ENCODE measurements at regions not wholly inside any gene's neighbourhood (a gene's known extent, or its start where the extent isn't known, plus 50 kb on each side); places are given as distances from the start of the nearest gene placed in this dataset.

DNA sequence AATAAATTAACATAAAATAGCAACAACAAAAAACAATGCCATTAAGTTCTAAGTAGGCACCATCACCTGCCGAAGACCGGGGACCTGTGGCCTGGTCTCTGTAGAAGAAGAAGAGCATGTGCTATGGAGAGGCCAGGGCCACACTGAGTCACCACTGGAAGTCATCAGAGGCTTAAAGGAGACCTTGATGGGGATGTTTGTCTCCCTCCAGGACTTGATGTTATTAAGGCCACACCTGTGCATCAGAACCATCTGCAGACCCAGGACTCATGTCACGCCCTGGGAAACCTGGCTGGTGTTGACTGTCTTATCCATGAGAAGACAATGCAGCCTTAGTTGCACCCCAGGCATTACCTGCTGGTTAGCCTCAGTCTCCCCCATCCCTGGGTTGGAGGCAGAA is 292.3 kb downstream of the AACS start:
- Histone ChIP-seq H3K9me3 (peaks cover 0 to 8% (median 2%) of the 10 kb centered on the region in 8 donors), H3K27ac (no peak overlapping the region), H3K36me3 (no peaks in the 10 kb centered on the region), H3K27me3 (replicated peaks in 1 of 7) (peaks cover 0 to 5% (median 0%) of the 10 kb centered on the region in 7 donors), H3K4me3 (no peak overlapping the region), H3K4me1 (no peaks in the 10 kb centered on the region)
- intact Hi-C loops (cut with DNase I; ENCODE audit: low total_unique reads), result no loop called here
- WGBS, 5 donors, result 77 to 95% (median 93%) methylated on average over 3 of the region's 3 CpGs
- TF ChIP-seq, protein P1, sequence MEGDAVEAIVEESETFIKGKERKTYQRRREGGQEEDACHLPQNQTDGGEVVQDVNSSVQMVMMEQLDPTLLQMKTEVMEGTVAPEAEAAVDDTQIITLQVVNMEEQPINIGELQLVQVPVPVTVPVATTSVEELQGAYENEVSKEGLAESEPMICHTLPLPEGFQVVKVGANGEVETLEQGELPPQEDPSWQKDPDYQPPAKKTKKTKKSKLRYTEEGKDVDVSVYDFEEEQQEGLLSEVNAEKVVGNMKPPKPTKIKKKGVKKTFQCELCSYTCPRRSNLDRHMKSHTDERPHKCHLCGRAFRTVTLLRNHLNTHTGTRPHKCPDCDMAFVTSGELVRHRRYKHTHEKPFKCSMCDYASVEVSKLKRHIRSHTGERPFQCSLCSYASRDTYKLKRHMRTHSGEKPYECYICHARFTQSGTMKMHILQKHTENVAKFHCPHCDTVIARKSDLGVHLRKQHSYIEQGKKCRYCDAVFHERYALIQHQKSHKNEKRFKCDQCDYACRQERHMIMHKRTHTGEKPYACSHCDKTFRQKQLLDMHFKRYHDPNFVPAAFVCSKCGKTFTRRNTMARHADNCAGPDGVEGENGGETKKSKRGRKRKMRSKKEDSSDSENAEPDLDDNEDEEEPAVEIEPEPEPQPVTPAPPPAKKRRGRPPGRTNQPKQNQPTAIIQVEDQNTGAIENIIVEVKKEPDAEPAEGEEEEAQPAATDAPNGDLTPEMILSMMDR (IDR thresholded peaks at IDR 0.05 in 8 of 11, conservative IDR thresholded peaks at IDR 0.05 in 3 of 11), result no peak
- TF ChIP-seq POLR2AphosphoS5 (IDR thresholded peaks at IDR 0.05) (no peak), POLR2A (IDR thresholded peaks at IDR 0.05) (no peak)
- no peak for DNase-seq

DNA sequence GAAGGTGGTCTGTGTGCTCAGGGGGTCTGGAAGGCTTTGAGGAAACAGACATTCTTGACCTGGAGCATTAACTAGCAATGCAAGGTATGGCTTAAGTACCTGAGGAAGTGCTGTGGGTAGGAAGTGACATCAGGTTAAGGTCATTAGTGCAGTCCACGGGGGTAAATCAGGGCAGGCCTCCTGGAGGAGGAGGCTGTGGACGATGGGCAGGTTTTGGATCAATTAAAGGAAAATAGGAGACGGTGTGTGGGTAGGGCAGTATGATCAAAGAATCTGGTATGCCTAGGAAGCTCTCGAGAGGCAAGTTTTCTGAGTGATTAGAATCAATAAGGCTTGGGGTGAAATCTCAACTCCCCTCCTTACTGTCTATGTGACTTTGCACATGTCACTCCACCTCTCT is 295.3 kb downstream of the AACS start:
- no peak overlapping the region for H3K4me3 ChIP-seq
- intact Hi-C loops (cut with DNase I; ENCODE audit: low total_unique reads), result no loop called here
- 65 to 82% (median 75%) methylated on average over 4 of the region's 4 CpGs for WGBS, 5 donors
- no peak overlapping the region for H3K27ac ChIP-seq
- H3K36me3 ChIP-seq, result no peaks in the 10 kb centered on the region
- DNase-seq, result no peak
- peaks cover 0 to 5% (median 0%) of the 10 kb centered on the region in 7 donors for H3K27me3 ChIP-seq (replicated peaks in 1 of 7)
- no peaks in the 10 kb centered on the region for H3K9me3 ChIP-seq
- no peaks in the 10 kb centered on the region for H3K4me1 ChIP-seq
- TF ChIP-seq, protein P1 (IDR thresholded peaks at IDR 0.05 in 8 of 11, conservative IDR thresholded peaks at IDR 0.05 in 3 of 11), result no peak
- TF ChIP-seq POLR2AphosphoS5 (IDR thresholded peaks at IDR 0.05) (no peak), POLR2A (IDR thresholded peaks at IDR 0.05) (no peak)

DNA sequence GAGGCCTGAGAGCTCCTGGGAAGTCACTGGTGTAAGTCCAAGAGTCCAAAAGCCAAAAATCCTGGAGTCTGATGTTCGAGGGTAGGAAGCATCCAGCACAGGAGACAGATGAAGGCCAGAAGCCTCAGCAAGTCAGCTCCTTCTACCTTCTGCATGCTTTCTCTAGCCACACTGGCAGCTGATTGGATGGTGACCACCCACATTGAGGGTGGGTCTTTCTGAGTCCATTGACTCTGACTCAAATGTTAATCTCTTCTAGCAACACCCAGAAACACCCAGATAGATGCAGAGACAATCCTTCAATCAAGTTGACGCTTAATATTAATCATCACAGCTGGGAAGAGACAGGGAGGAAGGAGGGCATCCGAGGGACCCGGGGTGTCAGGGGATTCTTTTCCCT is 305.8 kb downstream of the AACS start:
- Histone ChIP-seq H3K9me3 (peaks cover 0 to 5% (median 0%) of the 10 kb centered on the region in 8 donors), H3K4me3 (no peak overlapping the region), H3K27ac (no peak overlapping the region), H3K27me3 (replicated peaks in 1 of 7) (peaks cover 0 to 30% (median 3%) of the 10 kb centered on the region in 7 donors), H3K4me1 (no peaks in the 10 kb centered on the region), H3K36me3 (no peaks in the 10 kb centered on the region)
- TF ChIP-seq POLR2A (IDR thresholded peaks at IDR 0.05), result no peak
- TF ChIP-seq, protein P1 (IDR thresholded peaks at IDR 0.05 in 8 of 11, conservative IDR thresholded peaks at IDR 0.05 in 3 of 11), result no peak
- TF ChIP-seq POLR2AphosphoS5 (IDR thresholded peaks at IDR 0.05), result no peak
- WGBS, 5 donors, result 58 to 80% (median 70%) methylated on average over 4 of the region's 4 CpGs
- intact Hi-C loops (cut with DNase I; ENCODE audit: low total_unique reads), result no loop called here
- DNase-seq, result no peak

DNA sequence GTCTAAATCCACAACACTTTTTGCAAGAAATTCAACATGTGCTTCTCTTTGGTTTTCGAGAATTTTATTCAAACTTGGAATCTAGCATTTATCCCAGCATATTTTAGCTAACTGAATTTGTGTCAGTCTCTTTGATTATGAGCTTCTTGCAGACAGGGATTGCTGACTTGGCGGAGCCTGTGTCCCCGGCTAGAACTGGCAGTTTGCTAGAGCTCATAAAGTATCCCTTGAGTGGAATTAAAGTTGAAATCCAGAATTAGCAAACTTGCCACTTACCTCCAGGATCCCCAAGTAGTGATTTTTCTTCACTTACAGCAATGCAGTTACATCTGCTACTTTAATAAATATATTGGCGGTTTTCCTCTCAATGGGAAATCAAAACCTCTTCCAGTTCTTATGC is 306.9 kb downstream of the AACS start:
- peaks cover 0 to 5% (median 0%) of the 10 kb centered on the region in 8 donors for H3K9me3 ChIP-seq
- WGBS, 5 donors, result 73 to 89% (median 88%) methylated on average over 4 of the region's 4 CpGs
- H3K4me1 ChIP-seq, result no peaks in the 10 kb centered on the region

More for the DNA sequence above, 306.9 kb downstream of the AACS start:
- no peak for DNase-seq
- intact Hi-C loops (cut with DNase I; ENCODE audit: low total_unique reads), result no loop called here
- Histone ChIP-seq H3K27me3 (replicated peaks in 1 of 7) (peaks cover 0 to 40% (median 3%) of the 10 kb centered on the region in 7 donors), H3K36me3 (no peaks in the 10 kb centered on the region), H3K27ac (no peak overlapping the region), H3K4me3 (no peak overlapping the region)
- TF ChIP-seq, protein P1 (IDR thresholded peaks at IDR 0.05 in 8 of 11, conservative IDR thresholded peaks at IDR 0.05 in 3 of 11), result no peak
- TF ChIP-seq POLR2AphosphoS5 (IDR thresholded peaks at IDR 0.05) (no peak), POLR2A (IDR thresholded peaks at IDR 0.05) (no peak)
